ENCODE measurements at regions not wholly inside any gene's neighbourhood (a gene's known extent, or its start where the extent isn't known, plus 50 kb on each side); places are given as distances from the start of the nearest gene placed in this dataset.
"Not testable (repeated sequence)": the region's sequence is repeated elsewhere in the genome, so short reads cannot be mapped to it uniquely, and the experiment has no call there.

GRCh38 chr1:157460381-157460780 lies 91.9 kb downstream of the FCRL5 start:
- TF ChIP-seq CTCF (IDR thresholded peaks at IDR 0.05; ENCODE audit: low read depth, low read length), result no peak
- H3K4me3 ChIP-seq (ENCODE audit: low read depth, low read length), result no peak overlapping the region
- ChIA-PET CTCF (no interaction called here), POLR2A (no interaction called here)
- no peak overlapping the region for H3K27ac ChIP-seq (ENCODE audit: low read depth, low read length)
- H3K27me3 ChIP-seq (ENCODE audit: control insufficient read depth, insufficient read depth, low read length), result no peaks in the 10 kb centered on the region
- DNase-seq (ENCODE audit: low read depth, low spot score), result no peak
- H3K9me3 ChIP-seq (ENCODE audit: control insufficient read depth, insufficient read depth, low read length), result no peaks in the 10 kb centered on the region

DNA sequence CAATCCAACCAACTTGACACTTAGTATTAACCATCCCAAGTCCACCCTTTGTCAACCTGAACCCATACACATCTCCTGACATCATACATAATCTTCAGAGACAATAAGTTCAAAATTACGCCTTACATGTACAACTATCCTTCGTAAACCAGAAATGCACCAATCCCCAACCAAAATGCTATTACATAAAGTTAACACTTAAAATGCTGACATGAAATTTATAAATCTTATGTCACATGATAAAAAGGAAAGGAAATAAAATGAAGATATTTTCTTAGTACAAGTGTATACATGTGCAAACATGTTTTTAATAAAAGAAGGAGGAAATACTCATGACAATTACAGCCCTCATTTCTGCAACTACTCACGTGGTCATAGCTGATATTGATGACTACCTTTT lies 95.0 kb downstream of the FCRL5 start:
- Histone ChIP-seq H3K27me3 (ENCODE audit: control insufficient read depth, insufficient read depth, low read length) (no peaks in the 10 kb centered on the region), H3K9me3 (ENCODE audit: control insufficient read depth, insufficient read depth, low read length) (no peaks in the 10 kb centered on the region), H3K4me3 (ENCODE audit: low read depth, low read length) (no peak overlapping the region), H3K27ac (ENCODE audit: low read depth, low read length) (no peak overlapping the region)
- ChIA-PET POLR2A (no interaction called here), CTCF (no interaction called here)
- DNase-seq (ENCODE audit: low read depth, low spot score), result no peak
- no peak for TF ChIP-seq CTCF (IDR thresholded peaks at IDR 0.05; ENCODE audit: low read depth, low read length)

- POLR2A ChIA-PET, result no interaction called here
Observed at GRCh38 chr1:157455318-157455717, 97.0 kb downstream of the FCRL5 start.

GRCh38 chr1:157450106-157450505 lies 102.2 kb downstream of the FCRL5 start:
- POLR2A ChIA-PET, result no interaction called here
- no peak for DNase-seq (ENCODE audit: low read depth, low spot score)
- CTCF ChIA-PET, result no interaction called here
- H3K9me3 ChIP-seq (ENCODE audit: control insufficient read depth, insufficient read depth, low read length), result no peaks in the 10 kb centered on the region
- no peak overlapping the region for H3K27ac ChIP-seq (ENCODE audit: low read depth, low read length)
- no peaks in the 10 kb centered on the region for H3K27me3 ChIP-seq (ENCODE audit: control insufficient read depth, insufficient read depth, low read length)
- no peak for TF ChIP-seq CTCF (IDR thresholded peaks at IDR 0.05; ENCODE audit: low read depth, low read length)
- no peak overlapping the region for H3K4me3 ChIP-seq (ENCODE audit: low read depth, low read length)

More at GRCh38 chr1:157455318-157455717, 97.0 kb downstream of the FCRL5 start:
- Histone ChIP-seq H3K9me3 (ENCODE audit: control insufficient read depth, insufficient read depth, low read length) (no peaks in the 10 kb centered on the region), H3K27ac (ENCODE audit: low read depth, low read length) (no peak overlapping the region), H3K27me3 (ENCODE audit: control insufficient read depth, insufficient read depth, low read length) (no peaks in the 10 kb centered on the region), H3K4me3 (ENCODE audit: low read depth, low read length) (no peak overlapping the region)
- TF ChIP-seq CTCF (IDR thresholded peaks at IDR 0.05; ENCODE audit: low read depth, low read length), result no peak
- no peak for DNase-seq (ENCODE audit: low read depth, low spot score)
- CTCF ChIA-PET, result no interaction called here

GRCh38 chr1:157448636-157449035 lies 103.7 kb downstream of the FCRL5 start:
- CTCF ChIA-PET, result no interaction called here

DNA sequence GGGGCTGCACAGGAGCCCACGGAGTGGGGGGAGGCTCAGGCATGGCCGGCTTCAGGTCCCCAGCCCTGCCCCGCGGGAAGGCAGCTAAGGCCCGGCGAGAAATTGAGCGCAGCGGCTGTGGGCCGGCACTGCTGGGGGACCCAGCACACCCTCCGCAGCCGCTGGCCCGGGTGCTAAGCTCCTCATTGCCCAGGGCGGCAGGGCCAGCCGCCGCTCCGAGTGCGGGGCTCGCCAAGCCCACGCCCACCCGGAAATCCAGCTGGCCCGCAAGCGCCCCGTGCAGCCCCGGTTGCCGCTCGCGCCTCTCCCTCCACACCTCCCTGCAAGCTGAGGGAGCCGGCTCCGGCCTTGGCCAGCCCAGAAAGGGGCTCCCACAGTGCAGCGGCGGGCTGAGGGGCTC lies 106.0 kb downstream of the FCRL5 start:
- CTCF ChIA-PET; H3K9me3 ChIP-seq (ENCODE audit: control insufficient read depth, insufficient read depth, low read length); POLR2A ChIA-PET; H3K4me3 ChIP-seq (ENCODE audit: low read depth, low read length); DNase-seq (ENCODE audit: low read depth, low spot score); H3K27ac ChIP-seq (ENCODE audit: low read depth, low read length); H3K27me3 ChIP-seq (ENCODE audit: control insufficient read depth, insufficient read depth, low read length): not testable (repeated sequence)

More at GRCh38 chr1:157448636-157449035, 103.7 kb downstream of the FCRL5 start:
- DNase-seq (ENCODE audit: low read depth, low spot score), result no peak
- POLR2A ChIA-PET, result no interaction called here
- H3K27me3 ChIP-seq (ENCODE audit: control insufficient read depth, insufficient read depth, low read length), result no peaks in the 10 kb centered on the region
- H3K4me3 ChIP-seq (ENCODE audit: low read depth, low read length), result no peak overlapping the region
- no peak overlapping the region for H3K27ac ChIP-seq (ENCODE audit: low read depth, low read length)
- H3K9me3 ChIP-seq (ENCODE audit: control insufficient read depth, insufficient read depth, low read length), result no peaks in the 10 kb centered on the region
- TF ChIP-seq CTCF (IDR thresholded peaks at IDR 0.05; ENCODE audit: low read depth, low read length), result no peak

- H3K4me3 ChIP-seq (ENCODE audit: low read depth, low read length); CTCF ChIA-PET; H3K27me3 ChIP-seq (ENCODE audit: control insufficient read depth, insufficient read depth, low read length); H3K27ac ChIP-seq (ENCODE audit: low read depth, low read length); H3K9me3 ChIP-seq (ENCODE audit: control insufficient read depth, insufficient read depth, low read length); POLR2A ChIA-PET; DNase-seq (ENCODE audit: low read depth, low spot score): not testable (repeated sequence)
Observed at GRCh38 chr1:157445616-157446140, 106.6 kb downstream of the FCRL5 start.
